HG03175 (cell line): ENCODE measurements at regions not wholly inside any gene's neighbourhood (a gene's known extent, or its start where the extent isn't known, plus 50 kb on each side); places are given as distances from the start of the nearest gene placed in this dataset.
A peak's percentile ranks its signal among the peaks of the same experiment; 100 is the strongest.

ENCODE experiments used
- ATAC-seq: cut with Tn5 transposase; IDR thresholded peaks from one replicate; pipeline ENCODE4 v1.9.1; 2021; ENCODE audit warnings: mild to moderate bottlenecking, moderate library complexity; ENCODE audit not compliant: unreplicated experiment

- ATAC-seq = no peak
Observed at GRCh38 chr2:147712051-147712450, 132.8 kb upstream of the ACVR2A start.

GRCh38 chr2:147711031-147711430 lies 133.8 kb upstream of the ACVR2A start:
- no peak for ATAC-seq

GRCh38 chr2:147709655-147710054 lies 135.2 kb upstream of the ACVR2A start:
- no peak for ATAC-seq

GRCh38 chr2:147703171-147703570 lies 141.7 kb upstream of the ACVR2A start:
- ATAC-seq = no peak

GRCh38 chr2:147698166-147698565 lies 146.7 kb upstream of the ACVR2A start:
- no peak for ATAC-seq

GRCh38 chr2:147696426-147696825 lies 148.4 kb upstream of the ACVR2A start:
- ATAC-seq = no peak

- ATAC-seq = peak; percentile 99
Observed at GRCh38 chr2:147689220-147689909, 155.5 kb upstream of the ACVR2A start.

- no peak for ATAC-seq
Observed at GRCh38 chr2:147688242-147688641, 156.6 kb upstream of the ACVR2A start.

GRCh38 chr2:147686365-147686764 lies 158.5 kb upstream of the ACVR2A start:
- ATAC-seq = no peak

- no peak for ATAC-seq
Observed at GRCh38 chr2:147684903-147685302, 159.9 kb upstream of the ACVR2A start.

- no peak for ATAC-seq
Observed at GRCh38 chr2:147683380-147683779, 161.4 kb upstream of the ACVR2A start.

GRCh38 chr2:147681093-147681492 lies 163.7 kb upstream of the ACVR2A start:
- no peak for ATAC-seq

- ATAC-seq = no peak
Observed at GRCh38 chr2:147679955-147680531, 164.8 kb upstream of the ACVR2A start.

- no peak for ATAC-seq
Observed at GRCh38 chr2:147679191-147679954, 165.5 kb upstream of the ACVR2A start.

- ATAC-seq = no peak
Observed at GRCh38 chr2:147665105-147665504, 179.7 kb upstream of the ACVR2A start.

GRCh38 chr2:147663962-147664361 lies 180.9 kb upstream of the ACVR2A start:
- ATAC-seq = no peak

GRCh38 chr2:147663153-147663961 lies 181.5 kb upstream of the ACVR2A start:
- peak; percentile 74 for ATAC-seq

- no peak for ATAC-seq
Observed at GRCh38 chr2:147662221-147662620, 182.6 kb upstream of the ACVR2A start.

GRCh38 chr2:147660680-147661079 lies 184.1 kb upstream of the ACVR2A start:
- ATAC-seq = no peak

GRCh38 chr2:147659051-147659450 lies 185.8 kb upstream of the ACVR2A start:
- no peak for ATAC-seq
